SK-N-MC (cell line): ENCODE measurements at regions not wholly inside any gene's neighbourhood (a gene's known extent, or its start where the extent isn't known, plus 50 kb on each side); places are given as distances from the start of the nearest gene placed in this dataset.

Source experiments
- DNase-seq: peaks from one replicate; pipeline ENCODE4 v3.0.0-alpha.2; 2011; ENCODE audit warnings: low read depth, low spot score
- H3K27ac ChIP-seq: fragments of 200-600 bp; sonication (generic); 2 replicates; pipeline ENCODE4 v1.5.1; 2016; ENCODE audit warnings: mixed run types
- H3K36me3 ChIP-seq: fragments of 200-600 bp; sonication (generic); 2 replicates; pipeline ENCODE4 v1.6.1; 2017; ENCODE audit warnings: antibody characterized with exemption, low read length, mixed read lengths; ENCODE audit not compliant: insufficient read depth
- H3K4me3 ChIP-seq: fragments of 200-600 bp; sonication (generic); 2 replicates; pipeline ENCODE4 v1.5.1; 2016
- H3K9ac ChIP-seq: fragments of 200-600 bp; sonication (generic); 2 replicates; pipeline ENCODE4 v1.8.0; 2017; ENCODE audit warnings: mixed run types, mixed read lengths; ENCODE audit not compliant: insufficient read length
- H3K9me3 ChIP-seq: fragments of 200-600 bp; sonication (generic); 2 replicates; pipeline ENCODE4 v1.6.1; 2017; ENCODE audit warnings: low read depth, mild to moderate bottlenecking, antibody characterized with exemption, low read length, moderate library complexity, mixed read lengths
- EZH2 ChIP-seq: fragments of 200-600 bp; sonication (generic); IDR thresholded peaks from one replicate; pipeline ENCODE4 v1.6.1; 2017; ENCODE audit warnings: antibody characterized with exemption
- FOXP2 ChIP-seq: optimal IDR thresholded peaks from 2 replicates; pipeline ENCODE3; 2011; ENCODE audit warnings: mild to moderate bottlenecking, moderate library complexity; ENCODE audit not compliant: insufficient read depth; ENCODE audit errors: extremely low read length, control extremely low read depth
- POLR2AphosphoS5 ChIP-seq: IDR thresholded peaks from 2 replicates; pipeline ENCODE4 v1.6.1; 2012; ENCODE audit warnings: mild to moderate bottlenecking, low read depth, low read length, borderline replicate concordance

- Histone ChIP-seq H3K9me3 (no peaks in the 10 kb centered on the region), H3K9ac (no peak overlapping the region), H3K27ac (no peak overlapping the region), H3K4me3 (no peak overlapping the region), H3K36me3 (no peaks in the 10 kb centered on the region)
- no peak for DNase-seq
- TF ChIP-seq POLR2AphosphoS5 (no peak), EZH2 (no peak), FOXP2 (no peak)
These were observed 380.4 kb upstream of the CCDC196 start for GRCh38 chr14:66105815-66106214.

- Histone ChIP-seq H3K4me3 (no peak overlapping the region), H3K36me3 (no peaks in the 10 kb centered on the region), H3K9me3 (no peaks in the 10 kb centered on the region), H3K27ac (no peak overlapping the region), H3K9ac (no peak overlapping the region)
- no peak for TF ChIP-seq POLR2AphosphoS5
- no peak for TF ChIP-seq EZH2
- no peak for TF ChIP-seq FOXP2
- no peak for DNase-seq
These were observed 376.7 kb upstream of the CCDC196 start for GRCh38 chr14:66109426-66109825.

- H3K36me3 ChIP-seq = no peaks in the 10 kb centered on the region
- no peaks in the 10 kb centered on the region for H3K9me3 ChIP-seq
- no peak overlapping the region for H3K4me3 ChIP-seq
- H3K27ac ChIP-seq = no peak overlapping the region
- TF ChIP-seq FOXP2 (no peak), EZH2 (no peak), POLR2AphosphoS5 (no peak)
- DNase-seq = no peak
- no peak overlapping the region for H3K9ac ChIP-seq
These were observed 374.3 kb upstream of the CCDC196 start for GRCh38 chr14:66111891-66112290.

DNA sequence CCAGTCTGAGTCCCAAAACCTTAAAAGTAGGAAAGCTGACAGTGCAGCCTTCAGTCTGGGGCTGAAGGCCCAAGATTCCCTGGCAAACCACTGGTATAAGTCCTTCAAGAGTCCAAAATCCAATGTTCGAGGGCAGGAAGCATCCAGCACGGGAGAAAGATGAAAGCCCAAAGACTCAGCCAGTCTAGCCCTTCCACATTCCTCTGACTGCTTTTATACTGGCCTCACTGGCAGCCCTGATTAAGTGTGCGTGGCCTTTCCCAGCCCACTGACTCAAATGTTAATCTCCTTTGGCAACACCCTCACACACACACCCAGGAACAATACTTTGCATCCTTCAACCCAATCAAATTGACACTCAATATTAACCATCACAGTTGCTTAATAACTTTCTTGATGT lies 372.1 kb upstream of the CCDC196 start:
- DNase-seq = no peak

DNA sequence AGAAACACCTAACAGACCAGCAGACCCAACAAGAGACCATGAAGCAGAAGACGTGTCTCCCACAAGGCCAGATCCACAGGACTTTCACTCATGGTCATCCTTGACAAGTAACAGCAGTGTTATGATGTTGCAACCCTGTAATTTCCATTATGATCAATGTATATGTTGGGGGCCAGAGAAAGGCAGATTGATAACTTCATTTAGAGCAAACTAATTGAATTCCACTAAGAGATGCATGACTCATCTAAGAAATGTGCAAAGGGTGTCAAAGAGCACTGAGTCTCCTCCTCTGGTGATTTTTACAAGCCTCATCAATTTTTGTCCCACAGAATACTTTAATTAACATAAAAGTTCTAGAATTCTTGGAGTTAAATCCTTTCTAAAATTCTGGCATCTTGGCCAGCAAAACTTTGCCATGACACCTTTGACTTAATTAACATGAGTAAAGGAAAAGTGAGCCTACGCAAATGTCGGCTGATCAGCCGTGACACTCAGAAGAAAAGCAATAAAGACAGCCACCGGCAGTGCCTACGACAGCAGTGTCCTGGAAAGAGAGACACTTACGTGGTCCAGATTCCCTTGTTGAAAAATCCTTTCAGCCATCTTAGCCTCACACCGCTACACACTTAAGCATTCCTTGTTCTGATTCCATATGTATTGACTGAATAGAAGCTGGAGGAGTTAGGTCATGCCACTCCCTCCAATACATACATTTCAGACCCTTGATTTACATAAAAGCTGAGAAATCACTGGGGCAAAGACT lies 370.2 kb upstream of the CCDC196 start:
- no peaks in the 10 kb centered on the region for H3K36me3 ChIP-seq
- TF ChIP-seq FOXP2 (no peak), EZH2 (no peak), POLR2AphosphoS5 (no peak)
- H3K9me3 ChIP-seq = no peaks in the 10 kb centered on the region
- DNase-seq = no peak
- H3K4me3 ChIP-seq = no peak overlapping the region
- H3K27ac ChIP-seq = no peak overlapping the region
- no peak overlapping the region for H3K9ac ChIP-seq

More for the DNA sequence above, 372.1 kb upstream of the CCDC196 start:
- H3K4me3 ChIP-seq = no peak overlapping the region
- H3K9ac ChIP-seq = no peak overlapping the region
- no peaks in the 10 kb centered on the region for H3K9me3 ChIP-seq
- no peaks in the 10 kb centered on the region for H3K36me3 ChIP-seq
- no peak for TF ChIP-seq POLR2AphosphoS5
- TF ChIP-seq EZH2 = no peak
- no peak for TF ChIP-seq FOXP2
- H3K27ac ChIP-seq = no peak overlapping the region

- H3K4me3 ChIP-seq = no peak overlapping the region
- no peaks in the 10 kb centered on the region for H3K36me3 ChIP-seq
- DNase-seq = no peak
- no peak for TF ChIP-seq FOXP2
- TF ChIP-seq POLR2AphosphoS5 = no peak
- no peaks in the 10 kb centered on the region for H3K9me3 ChIP-seq
- no peak overlapping the region for H3K27ac ChIP-seq
- no peak overlapping the region for H3K9ac ChIP-seq
These were observed 369.4 kb upstream of the CCDC196 start for GRCh38 chr14:66116732-66117131.

GRCh38 chr14:66117600-66117999 lies 368.6 kb upstream of the CCDC196 start:
- Histone ChIP-seq H3K9me3 (no peaks in the 10 kb centered on the region), H3K27ac (no peak overlapping the region), H3K36me3 (no peaks in the 10 kb centered on the region), H3K9ac (no peak overlapping the region), H3K4me3 (no peak overlapping the region)
- no peak for DNase-seq
- TF ChIP-seq EZH2 (no peak), POLR2AphosphoS5 (no peak), FOXP2 (no peak)

DNA sequence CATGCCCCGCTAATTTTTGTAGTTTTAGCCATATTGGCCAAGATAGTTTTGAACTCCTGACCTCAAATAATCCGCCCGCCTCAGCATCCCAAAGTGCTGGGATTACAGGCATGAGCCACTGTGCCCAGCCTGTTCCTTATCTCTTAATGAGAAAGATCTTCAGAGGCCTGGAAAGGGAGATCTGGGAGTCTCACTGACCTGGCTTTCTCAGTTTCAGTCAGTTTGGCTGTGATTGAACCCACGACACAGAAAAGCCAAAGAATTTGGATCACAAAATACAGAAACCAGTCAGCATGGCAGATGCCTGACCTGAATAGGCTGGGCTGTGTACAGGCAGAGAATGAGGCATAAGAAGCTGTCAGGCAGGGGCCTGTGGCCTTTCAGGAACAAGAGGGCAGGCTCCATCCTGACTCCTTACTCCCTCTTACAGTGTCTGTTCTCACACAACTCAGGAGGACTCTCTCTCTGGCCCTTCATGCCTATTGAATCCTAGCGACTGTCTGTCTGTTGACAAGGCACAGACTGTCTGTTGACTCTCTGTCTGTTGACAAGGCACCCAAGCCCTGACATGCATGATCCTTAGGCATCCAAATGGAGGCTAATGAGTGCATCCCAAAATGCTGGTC lies 366.5 kb upstream of the CCDC196 start:
- Histone ChIP-seq H3K36me3 (no peaks in the 10 kb centered on the region), H3K27ac (no peak overlapping the region), H3K4me3 (no peak overlapping the region), H3K9me3 (no peaks in the 10 kb centered on the region), H3K9ac (no peak overlapping the region)
- no peak for DNase-seq
- no peak for TF ChIP-seq EZH2
- no peak for TF ChIP-seq POLR2AphosphoS5
- no peak for TF ChIP-seq FOXP2
